IPS DF 4.7 (cell line): ENCODE measurements at regions not wholly inside any gene's neighbourhood (a gene's known extent, or its start where the extent isn't known, plus 50 kb on each side); places are given as distances from the start of the nearest gene placed in this dataset.
"Not testable (repeated sequence)": the region's sequence is repeated elsewhere in the genome, so short reads cannot be mapped to it uniquely, and the experiment has no call there.

Source experiments
- DNase-seq: peaks from one replicate; pipeline ENCODE4 v3.0.0-alpha.2; 2013; ENCODE audit warnings: low spot score; ENCODE audit errors: extremely low read depth

- DNase-seq = no peak
Measured at GRCh38 chrX:13518126-13518525, 51.3 kb upstream of the EGFL6 start.

- DNase-seq = no peak
Measured at GRCh38 chrX:13515211-13515930, 54.0 kb upstream of the EGFL6 start.

DNA sequence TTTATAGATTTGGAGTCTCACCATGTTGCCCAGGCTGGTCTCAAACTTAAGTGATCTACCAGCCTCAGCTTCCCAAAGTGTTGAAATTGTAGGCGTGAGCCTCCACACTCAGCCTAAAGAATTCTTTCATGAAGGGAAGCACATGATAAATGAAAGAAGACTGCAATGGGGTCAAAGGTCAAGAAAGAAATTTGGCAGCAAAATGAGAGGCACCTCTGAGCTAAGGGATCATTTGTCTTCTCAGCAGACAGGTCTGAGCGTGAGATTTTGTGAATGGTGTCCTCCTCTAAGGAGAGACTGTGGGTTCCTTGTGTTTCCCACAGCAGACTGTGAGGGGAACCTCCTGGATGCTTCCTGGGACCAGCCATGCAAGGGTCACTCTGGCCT is 57.5 kb upstream of the EGFL6 start:
- no peak for DNase-seq

DNA sequence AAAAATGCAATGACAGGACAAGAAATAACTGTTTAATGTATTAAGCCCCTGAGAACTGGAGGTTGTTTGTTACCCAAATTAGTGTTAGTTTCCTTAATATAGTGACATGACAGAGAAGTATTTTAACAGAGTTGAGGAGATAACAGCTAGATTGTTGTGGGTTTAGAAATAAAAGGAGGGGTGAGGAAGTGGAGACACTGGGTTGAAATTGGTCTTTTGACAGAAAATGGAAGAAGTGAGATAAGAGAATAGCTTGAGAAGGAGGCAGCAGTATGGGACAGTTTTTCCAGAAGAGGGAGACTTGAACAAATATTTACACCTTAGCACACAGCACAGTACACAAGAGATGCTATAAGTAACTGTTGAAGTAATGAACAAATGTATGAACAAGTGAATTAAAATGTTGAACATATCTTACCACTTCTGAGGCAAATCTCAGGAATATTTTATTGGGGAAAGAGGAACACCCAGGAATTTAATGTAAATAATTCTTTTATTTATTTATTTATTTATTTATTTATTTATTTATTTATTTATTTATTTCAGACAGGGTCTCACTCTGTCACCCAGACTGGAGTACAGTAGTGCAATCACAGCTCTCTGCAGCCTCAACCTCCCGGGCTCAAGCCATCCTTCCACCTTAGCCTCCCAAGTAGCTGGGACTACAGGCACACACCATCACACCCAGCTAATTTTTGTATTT is 58.0 kb upstream of the EGFL6 start:
- DNase-seq = no peak

DNA sequence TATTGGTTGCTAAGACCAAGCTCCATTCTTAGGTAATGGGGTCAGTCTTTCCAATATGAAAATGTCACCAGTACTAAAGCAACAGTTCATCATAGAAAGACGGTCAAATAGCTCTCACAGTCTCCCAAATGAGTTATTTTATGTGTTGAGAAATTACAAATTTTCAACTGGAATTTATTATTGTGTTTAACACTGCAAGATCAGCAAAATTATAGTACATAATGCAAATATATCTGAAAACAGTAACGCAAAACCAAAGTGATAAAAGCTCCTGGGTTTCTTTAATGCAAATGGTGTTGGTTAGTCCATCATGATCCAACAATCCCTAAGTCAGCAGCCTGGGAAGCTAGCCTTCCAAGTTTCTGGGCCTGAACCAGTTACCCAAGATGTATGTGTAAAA is 61.5 kb upstream of the EGFL6 start:
- no peak for DNase-seq

GRCh38 chrX:13506574-13506973 is 62.8 kb upstream of the EGFL6 start:
- DNase-seq = no peak

GRCh38 chrX:13502590-13502989 is 66.8 kb upstream of the EGFL6 start:
- no peak for DNase-seq

GRCh38 chrX:13499736-13500135 is 69.7 kb upstream of the EGFL6 start:
- no peak for DNase-seq

- DNase-seq = no peak
Measured at GRCh38 chrX:13498238-13498637, 71.2 kb upstream of the EGFL6 start.

- DNase-seq = no peak
Measured at GRCh38 chrX:13495232-13495631, 74.2 kb upstream of the EGFL6 start.

GRCh38 chrX:13494562-13494961 is 74.8 kb upstream of the EGFL6 start:
- no peak for DNase-seq

GRCh38 chrX:13493659-13494058 is 75.7 kb upstream of the EGFL6 start:
- DNase-seq = no peak

GRCh38 chrX:13492286-13492685 is 77.1 kb upstream of the EGFL6 start:
- no peak for DNase-seq

DNA sequence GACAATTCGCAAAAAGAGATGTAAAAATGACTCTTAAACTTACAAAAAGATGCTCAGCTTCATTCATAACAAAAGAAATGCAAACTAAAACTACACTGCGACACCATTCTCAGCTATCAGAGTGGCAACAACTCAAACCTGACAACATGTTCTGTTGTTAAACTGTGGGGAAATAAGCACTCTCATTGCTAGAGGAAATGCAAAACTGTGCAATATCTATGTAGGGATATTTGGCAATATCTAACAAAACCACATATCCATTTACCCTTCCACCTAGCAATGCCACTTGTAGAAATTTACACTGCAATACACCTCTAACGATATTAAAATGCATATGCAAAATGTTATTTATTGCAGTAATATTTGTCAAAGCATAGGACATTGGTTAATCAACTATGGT is 78.3 kb upstream of the EGFL6 start:
- DNase-seq = no peak

GRCh38 chrX:13489454-13489853 is 79.9 kb upstream of the EGFL6 start:
- DNase-seq = no peak

DNA sequence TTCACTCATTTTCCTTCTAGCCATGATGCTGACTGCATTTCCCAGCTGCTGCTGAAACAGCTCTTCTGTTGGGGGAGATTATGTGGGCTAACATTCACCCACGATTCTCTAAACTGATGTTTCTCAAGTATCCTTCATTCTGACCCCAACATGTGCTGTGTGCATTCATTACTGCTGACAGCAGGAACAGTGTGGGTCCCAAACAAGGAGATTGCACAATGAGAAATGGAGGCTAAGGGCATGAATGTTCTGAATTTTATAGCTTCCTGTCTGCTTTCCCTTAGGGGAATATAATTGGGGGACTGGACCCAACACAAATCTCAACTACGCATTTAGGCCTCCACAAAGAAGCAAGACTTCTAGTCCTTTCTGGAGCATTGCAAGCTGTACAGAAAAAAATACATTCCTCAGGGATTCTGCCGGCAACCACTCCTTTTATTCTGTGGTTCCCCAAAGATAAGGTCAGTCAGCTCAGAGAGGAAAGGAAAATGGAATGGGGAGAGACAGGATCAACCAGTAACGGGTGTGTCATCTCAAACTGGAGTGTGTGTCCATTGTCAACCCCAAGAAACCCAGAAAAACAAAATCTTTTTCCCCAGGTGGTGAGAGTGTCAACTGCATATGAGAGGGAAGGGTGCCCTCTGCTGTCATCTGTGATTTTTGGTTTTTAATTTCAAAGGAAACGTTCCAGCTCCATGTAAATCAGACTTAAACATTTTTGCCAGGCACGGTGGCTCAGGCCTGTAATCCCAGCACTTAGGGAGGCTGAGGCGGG is 81.5 kb upstream of the EGFL6 start:
- DNase-seq = no peak

GRCh38 chrX:13485167-13485566 is 84.2 kb upstream of the EGFL6 start:
- no peak for DNase-seq

GRCh38 chrX:13483773-13484172 is 85.6 kb upstream of the EGFL6 start:
- no peak for DNase-seq

DNA sequence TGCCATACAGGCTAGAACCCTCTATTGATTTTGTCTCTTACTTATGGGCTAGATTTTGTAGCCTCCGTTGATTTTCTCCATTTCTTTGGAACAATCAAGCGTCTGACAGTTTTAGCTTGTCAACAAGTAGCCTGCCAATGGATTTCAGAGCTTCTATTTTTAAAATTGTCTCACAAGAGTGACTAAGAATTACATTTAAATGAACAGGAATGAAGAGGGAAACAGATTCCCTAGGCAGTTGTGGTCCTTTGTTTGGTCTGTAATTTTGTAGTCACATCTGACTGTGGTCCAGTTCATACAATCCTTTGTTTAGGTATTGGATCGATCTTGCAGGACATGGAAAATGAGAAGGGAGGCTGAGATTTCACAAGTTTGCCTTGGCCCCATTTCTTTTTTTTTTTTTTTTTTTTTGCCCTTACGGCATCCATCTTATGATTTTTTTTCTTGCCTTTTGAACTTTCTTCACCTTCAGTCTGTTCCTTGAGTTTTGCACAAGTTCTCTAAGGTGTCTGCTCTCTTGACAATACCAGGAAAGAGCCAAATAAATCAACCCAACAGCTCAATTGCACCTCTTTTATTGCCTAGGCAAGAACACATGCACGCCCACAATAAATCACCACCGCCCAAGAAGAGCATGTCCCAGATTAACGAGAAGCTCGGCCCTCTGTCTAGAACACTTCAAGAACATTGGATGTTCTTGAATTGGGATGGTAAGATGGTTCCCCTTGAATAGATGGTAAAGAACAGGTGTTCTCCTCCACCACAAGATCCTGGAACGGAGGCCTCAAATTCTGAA is 86.5 kb upstream of the EGFL6 start:
- no peak for DNase-seq

GRCh38 chrX:13480780-13481179 is 88.6 kb upstream of the EGFL6 start:
- not testable (repeated sequence) for DNase-seq

- DNase-seq = no peak
Measured at GRCh38 chrX:13479452-13479813, 90.0 kb upstream of the EGFL6 start.
